ENCODE measurements at regions not wholly inside any gene's neighbourhood (a gene's known extent, or its start where the extent isn't known, plus 50 kb on each side); places are given as distances from the start of the nearest gene placed in this dataset.

GRCh38 chrX:38988301-38988700 is 187.0 kb downstream of the MID1IP1 start:
- no peaks in the 10 kb centered on the region for H3K27me3 ChIP-seq (ENCODE audit: low read depth, low read length)
- no peak overlapping the region for H3K4me2 ChIP-seq (ENCODE audit: low read length)
- H4K20me1 ChIP-seq (ENCODE audit: insufficient read depth, low read length), result no peaks in the 10 kb centered on the region
- no peak overlapping the region for H3K9ac ChIP-seq (ENCODE audit: low read length)
- H3K27ac ChIP-seq (ENCODE audit: low read length), result no peak overlapping the region
- H3K79me2 ChIP-seq (ENCODE audit: low read length), result no peaks in the 10 kb centered on the region
- TF ChIP-seq CTCF (IDR thresholded peaks at IDR 0.05; ENCODE audit: low read depth, low read length) (no peak), EZH2phosphoT487 (IDR thresholded peaks at IDR 0.05; ENCODE audit: low read depth) (no peak)
- no peak overlapping the region for H2AFZ ChIP-seq (ENCODE audit: low read depth, low read length)
- H3K36me3 ChIP-seq (replicated peaks; ENCODE audit: low read depth, low read length), result no peaks in the 10 kb centered on the region
- H3K4me3 ChIP-seq (ENCODE audit: low read length), result no peak overlapping the region
- no peaks in the 10 kb centered on the region for H3K9me3 ChIP-seq (ENCODE audit: insufficient read depth, low read length)
- no peaks in the 10 kb centered on the region for H3K4me1 ChIP-seq (ENCODE audit: low read length)

DNA sequence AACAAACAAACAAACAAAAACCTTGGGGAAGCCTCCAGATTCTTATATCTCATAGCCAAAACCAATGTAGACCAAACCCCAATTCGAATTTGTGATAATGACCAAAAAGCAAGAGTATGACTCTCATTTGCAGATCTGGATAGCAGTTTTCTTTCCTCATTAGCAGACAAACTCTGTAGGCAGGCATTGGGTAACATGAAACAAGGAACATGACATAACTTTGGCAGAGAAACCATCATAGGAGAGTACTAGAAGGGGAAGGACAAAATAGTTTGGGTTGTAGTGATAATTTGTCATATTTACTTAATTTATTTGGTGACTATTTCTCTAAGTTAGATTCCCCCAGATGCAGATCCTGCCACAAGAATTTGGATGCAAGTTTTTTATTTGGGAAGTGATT is 187.8 kb downstream of the MID1IP1 start:
- Histone ChIP-seq H4K20me1 (ENCODE audit: insufficient read depth, low read length) (no peaks in the 10 kb centered on the region), H3K27ac (ENCODE audit: low read length) (no peak overlapping the region), H3K9me3 (ENCODE audit: insufficient read depth, low read length) (no peaks in the 10 kb centered on the region), H2AFZ (ENCODE audit: low read depth, low read length) (no peak overlapping the region), H3K9ac (ENCODE audit: low read length) (no peak overlapping the region), H3K4me3 (ENCODE audit: low read length) (no peak overlapping the region), H3K4me1 (ENCODE audit: low read length) (no peaks in the 10 kb centered on the region), H3K4me2 (ENCODE audit: low read length) (no peak overlapping the region), H3K36me3 (replicated peaks; ENCODE audit: low read depth, low read length) (no peaks in the 10 kb centered on the region), H3K79me2 (ENCODE audit: low read length) (no peaks in the 10 kb centered on the region), H3K27me3 (ENCODE audit: low read depth, low read length) (no peaks in the 10 kb centered on the region)
- TF ChIP-seq CTCF (IDR thresholded peaks at IDR 0.05; ENCODE audit: low read depth, low read length) (no peak), EZH2phosphoT487 (IDR thresholded peaks at IDR 0.05; ENCODE audit: low read depth) (no peak)

DNA sequence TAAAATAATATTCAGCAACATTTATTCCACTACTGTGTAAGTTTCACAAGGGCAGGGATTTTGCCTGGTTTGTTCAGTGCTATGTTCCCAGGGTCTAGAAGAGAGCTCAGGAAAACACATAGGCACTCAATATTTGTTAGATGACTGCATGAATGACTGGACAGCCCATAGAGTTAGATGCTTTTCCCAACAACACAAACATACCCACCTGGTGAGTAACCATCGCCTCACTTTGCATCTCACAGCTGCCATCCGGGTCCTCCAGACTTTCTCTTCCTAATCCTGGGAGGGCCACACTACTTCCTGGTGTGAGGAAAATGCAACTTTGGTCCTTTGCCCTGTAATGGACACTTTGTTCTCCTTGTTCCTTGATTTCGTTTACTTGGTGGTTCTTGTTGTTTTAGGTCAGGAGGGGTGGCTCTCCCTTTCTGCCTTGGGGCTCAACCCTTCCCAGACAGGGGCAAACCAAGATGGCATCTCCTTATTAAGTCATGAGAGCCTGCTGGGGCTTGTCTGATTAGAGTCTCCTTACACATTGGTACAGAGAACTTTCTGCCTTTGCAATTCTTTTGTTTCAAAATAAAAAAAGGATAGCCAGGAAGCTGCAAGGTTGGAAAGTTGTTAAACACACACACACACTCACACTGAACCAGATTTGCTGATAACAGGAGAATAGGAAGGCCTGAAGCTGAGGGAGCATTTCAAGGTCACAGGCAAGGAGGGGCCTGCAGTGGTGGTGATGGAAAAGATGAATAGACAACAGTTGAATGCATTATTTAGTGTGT is 190.6 kb downstream of the MID1IP1 start:
- Histone ChIP-seq H3K4me3 (ENCODE audit: low read length) (no peak overlapping the region), H3K4me2 (ENCODE audit: low read length) (no peak overlapping the region), H3K9ac (ENCODE audit: low read length) (no peak overlapping the region), H2AFZ (ENCODE audit: low read depth, low read length) (no peak overlapping the region), H3K4me1 (ENCODE audit: low read length) (no peaks in the 10 kb centered on the region), H3K79me2 (ENCODE audit: low read length) (no peaks in the 10 kb centered on the region), H3K9me3 (ENCODE audit: insufficient read depth, low read length) (no peaks in the 10 kb centered on the region), H3K27ac (ENCODE audit: low read length) (no peak overlapping the region), H3K36me3 (replicated peaks; ENCODE audit: low read depth, low read length) (no peaks in the 10 kb centered on the region), H3K27me3 (ENCODE audit: low read depth, low read length) (no peaks in the 10 kb centered on the region), H4K20me1 (ENCODE audit: insufficient read depth, low read length) (no peaks in the 10 kb centered on the region)
- no peak for TF ChIP-seq CTCF (IDR thresholded peaks at IDR 0.05; ENCODE audit: low read depth, low read length)
- no peak for TF ChIP-seq EZH2phosphoT487 (IDR thresholded peaks at IDR 0.05; ENCODE audit: low read depth)

DNA sequence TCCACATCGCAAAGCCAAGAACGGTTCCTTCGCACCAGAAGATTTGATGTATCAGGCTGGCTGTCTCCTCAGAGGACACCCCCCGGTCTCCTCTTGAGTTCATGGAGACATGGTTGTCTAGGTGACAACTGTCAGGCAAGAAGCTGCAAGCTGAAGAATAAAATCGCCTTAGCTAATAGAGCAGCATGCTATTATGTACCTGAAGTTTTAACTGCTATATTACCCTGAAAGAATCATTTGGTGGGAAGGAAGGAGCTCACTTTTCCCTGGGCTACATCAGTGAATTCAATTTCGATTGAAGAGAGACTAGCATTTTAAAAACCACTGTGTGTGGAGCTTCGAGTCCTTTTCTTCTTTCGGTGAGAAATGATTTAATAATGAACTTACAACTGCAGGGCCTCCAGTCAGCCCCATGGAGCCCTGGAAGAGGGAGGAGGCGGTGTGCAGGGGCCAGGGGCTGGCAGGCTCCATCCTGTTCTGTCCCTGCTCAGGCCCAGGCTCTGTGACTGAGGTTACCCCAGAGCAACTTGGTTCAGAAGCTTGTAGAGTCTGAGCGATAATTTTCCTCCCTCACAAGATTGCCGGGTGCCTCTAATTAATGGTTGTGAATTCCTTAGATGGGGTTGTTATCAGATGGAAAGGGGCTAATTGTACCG is 191.3 kb downstream of the MID1IP1 start:
- H3K4me3 ChIP-seq (ENCODE audit: low read length), result no peak overlapping the region
- H3K36me3 ChIP-seq (replicated peaks; ENCODE audit: low read depth, low read length), result no peaks in the 10 kb centered on the region
- TF ChIP-seq EZH2phosphoT487 (IDR thresholded peaks at IDR 0.05; ENCODE audit: low read depth), result no peak
- TF ChIP-seq CTCF (IDR thresholded peaks at IDR 0.05; ENCODE audit: low read depth, low read length), result no peak
- no peaks in the 10 kb centered on the region for H3K27me3 ChIP-seq (ENCODE audit: low read depth, low read length)
- no peaks in the 10 kb centered on the region for H3K79me2 ChIP-seq (ENCODE audit: low read length)
- H3K4me1 ChIP-seq (ENCODE audit: low read length), result no peaks in the 10 kb centered on the region
- H3K27ac ChIP-seq (ENCODE audit: low read length), result no peak overlapping the region
- no peaks in the 10 kb centered on the region for H4K20me1 ChIP-seq (ENCODE audit: insufficient read depth, low read length)
- no peak overlapping the region for H3K4me2 ChIP-seq (ENCODE audit: low read length)
- no peaks in the 10 kb centered on the region for H3K9me3 ChIP-seq (ENCODE audit: insufficient read depth, low read length)
- no peak overlapping the region for H3K9ac ChIP-seq (ENCODE audit: low read length)
- H2AFZ ChIP-seq (ENCODE audit: low read depth, low read length), result no peak overlapping the region

All from OCI-LY3 (cell line).